HEK293 (cell line): ENCODE measurements at regions not wholly inside any gene's neighbourhood (a gene's known extent, or its start where the extent isn't known, plus 50 kb on each side); places are given as distances from the start of the nearest gene placed in this dataset.

Source experiments
- CTCF ChIA-PET: fragments of 350-600 bp; formaldehyde crosslinking; extraction: SDS; loops from one replicate; lab custom pipeline; 2021; ENCODE audit warnings: antibody characterized with exemption; lab: Yijun Ruan, JAX
- POLR2A ChIA-PET: fragments of 300-600 bp; formaldehyde crosslinking; extraction: SDS; loops from one replicate; lab custom pipeline; 2020; ENCODE audit warnings: antibody characterized with exemption, inconsistent platforms; lab: Yijun Ruan, JAX
- H3K27ac ChIP-seq: fragments of 200-500 bp; sonication (Bioruptor generic); 2 replicates; pipeline ENCODE4 v1.5.1; 2014; ENCODE audit warnings: low read depth, low read length, control low read depth, inconsistent platforms; ENCODE audit errors: extremely low read depth
- H3K36me3 ChIP-seq, 2 experiments: fragments of 200-500 bp in 1 of 2; sonication (Bioruptor generic) in 1 of 2; 1 replicate in 1 of 2; 2 replicates in 1 of 2; pipeline ENCODE4 v1.5.1; 2014 to 2017; ENCODE audit warnings: inconsistent platforms in 2 of 2, low read length in 2 of 2; ENCODE audit not compliant: control insufficient read depth in 2 of 2, insufficient read depth in 1 of 2
- H3K4me1 ChIP-seq: fragments of 200-500 bp; sonication (Bioruptor generic); 2 replicates; pipeline ENCODE4 v1.5.1; 2014; ENCODE audit warnings: mild to moderate bottlenecking, low read length, inconsistent platforms; ENCODE audit not compliant: control insufficient read depth, insufficient read depth
- H3K4me3 ChIP-seq: 2 replicates; pipeline ENCODE4 v1.5.1; 2011; ENCODE audit warnings: low read depth, mild to moderate bottlenecking, control low read depth, low read length, moderate library complexity
- H3K9me3 ChIP-seq: fragments of 200-500 bp; sonication (Bioruptor generic); 2 replicates; pipeline ENCODE4 v1.5.1; 2014; ENCODE audit warnings: low read depth, low read length, inconsistent platforms; ENCODE audit not compliant: control insufficient read depth, insufficient read depth
- BCL11B ChIP-seq: fragments of 450-650 bp; formaldehyde crosslinking; IDR thresholded peaks from 2 replicates; pipeline ENCODE4 v1.5.1; 2016; ENCODE audit warnings: low read depth, missing biosample characterization, missing genetic modification characterization
- GFI1B ChIP-seq: fragments of 450-650 bp; formaldehyde crosslinking; IDR thresholded peaks from 2 replicates; pipeline ENCODE4 v1.5.1; 2016; ENCODE audit warnings: missing biosample characterization, missing genetic modification characterization
- GLI4 ChIP-seq: fragments of 450-650 bp; formaldehyde crosslinking; IDR thresholded peaks from 2 replicates; pipeline ENCODE4 v1.5.1; 2016; ENCODE audit warnings: missing biosample characterization, missing genetic modification characterization
- IKZF3 ChIP-seq: fragments of 450-650 bp; IDR thresholded peaks from 2 replicates; pipeline ENCODE4 v1.5.0; 2018; ENCODE audit warnings: missing biosample characterization, mild to moderate bottlenecking, missing genetic modification characterization, moderate library complexity
- PBX3 ChIP-seq: sonication (generic); formaldehyde crosslinking; IDR thresholded peaks from 2 replicates; pipeline ENCODE4 v1.8.1; 2022; ENCODE audit warnings: mild to moderate bottlenecking, moderate library complexity, missing genetic modification reagents
- ZBTB48 ChIP-seq: fragments of 450-650 bp; formaldehyde crosslinking; IDR thresholded peaks from 2 replicates; pipeline ENCODE4 v1.5.1; 2016; ENCODE audit warnings: missing biosample characterization, missing genetic modification characterization
- ZFP37 ChIP-seq: fragments of 450-650 bp; formaldehyde crosslinking; IDR thresholded peaks from 2 replicates; pipeline ENCODE4 v1.5.1; 2016; ENCODE audit warnings: missing biosample characterization, missing genetic modification characterization
- ZNF175 ChIP-seq: fragments of 450-650 bp; formaldehyde crosslinking; IDR thresholded peaks from 2 replicates; pipeline ENCODE4 v1.5.1; 2016; ENCODE audit warnings: missing biosample characterization, missing genetic modification characterization
- ZNF23 ChIP-seq: fragments of 450-650 bp; formaldehyde crosslinking; IDR thresholded peaks from 2 replicates; pipeline ENCODE4 v1.5.1; 2016; ENCODE audit warnings: missing biosample characterization, missing genetic modification characterization, borderline replicate concordance
- ZNF280D ChIP-seq: fragments of 450-650 bp; formaldehyde crosslinking; IDR thresholded peaks from 2 replicates; pipeline ENCODE4 v1.5.1; 2016; ENCODE audit warnings: missing biosample characterization, missing genetic modification characterization
- ZNF394 ChIP-seq: fragments of 450-650 bp; formaldehyde crosslinking; IDR thresholded peaks from 2 replicates; pipeline ENCODE4 v1.5.1; 2016; ENCODE audit warnings: missing biosample characterization, missing genetic modification characterization, mild to moderate bottlenecking, moderate library complexity, borderline replicate concordance
- ZNF544 ChIP-seq: fragments of 450-650 bp; formaldehyde crosslinking; IDR thresholded peaks from 2 replicates; pipeline ENCODE4 v1.5.0; 2017; ENCODE audit warnings: missing biosample characterization, missing genetic modification characterization
- ZNF837 ChIP-seq: fragments of 450-650 bp; formaldehyde crosslinking; IDR thresholded peaks from 2 replicates; pipeline ENCODE4 v1.5.1; 2016; ENCODE audit warnings: missing biosample characterization, missing genetic modification characterization
- ZXDB ChIP-seq: fragments of 450-650 bp; formaldehyde crosslinking; IDR thresholded peaks from 2 replicates; pipeline ENCODE4 v1.5.1; 2016; ENCODE audit warnings: missing biosample characterization, missing genetic modification characterization
- TF ChIP-seq, protein P1 (sequence below): fragments of 450-650 bp; formaldehyde crosslinking; IDR thresholded peaks from 2 replicates; pipeline ENCODE4 v1.5.1; 2016; ENCODE audit warnings: missing biosample characterization, missing genetic modification characterization
- TF ChIP-seq, protein P2 (sequence below): fragments of 450-650 bp; IDR thresholded peaks from 2 replicates; pipeline ENCODE4 v1.5.1; 2018; ENCODE audit warnings: missing biosample characterization, missing genetic modification characterization
- TF ChIP-seq, protein P3 (sequence below): fragments of 450-650 bp; formaldehyde crosslinking; IDR thresholded peaks from 2 replicates; pipeline ENCODE4 v1.5.1; 2016; ENCODE audit warnings: missing biosample characterization, missing genetic modification characterization
- TF ChIP-seq, protein P4 (sequence below): fragments of 450-650 bp; formaldehyde crosslinking; IDR thresholded peaks from 2 replicates; pipeline ENCODE4 v1.5.1; 2017; ENCODE audit warnings: missing biosample characterization, missing genetic modification characterization
- TF ChIP-seq, protein P5 (sequence below): fragments of 450-650 bp; formaldehyde crosslinking; IDR thresholded peaks from 2 replicates; pipeline ENCODE4 v1.5.0; 2017; ENCODE audit warnings: missing biosample characterization, missing genetic modification characterization, borderline replicate concordance

GRCh38 chr11:122355968-122356367 lies 240.0 kb upstream of the BLID start:
- no peak overlapping the region for H3K27ac ChIP-seq
- no peaks in the 10 kb centered on the region for H3K36me3 ChIP-seq
- CTCF ChIA-PET, result interaction anchor here (0.6 kb wide), 1 partner anchor 591 kb away, joined by 3 read pairs; no protein-coding TSS in a partner anchor
- no peaks in the 10 kb centered on the region for H3K9me3 ChIP-seq
- POLR2A ChIA-PET, result no interaction called here
- H3K4me1 ChIP-seq, result no peaks in the 10 kb centered on the region
- no peak for TF ChIP-seq ZNF837 (tag by site-specific recombination)
- no peak overlapping the region for H3K4me3 ChIP-seq

- TF ChIP-seq GFI1B (tag by site-specific recombination) (no peak), ZNF23 (tag by site-specific recombination) (no peak), ZNF175 (tag by site-specific recombination) (no peak), ZNF544 (tag by site-specific recombination) (no peak), ZXDB (tag by site-specific recombination) (no peak), BCL11B (no peak), GLI4 (tag by site-specific recombination) (no peak), ZNF394 (tag by site-specific recombination) (no peak), IKZF3 (tag by site-specific recombination) (no peak), ZBTB48 (tag by site-specific recombination) (no peak), ZNF280D (tag by site-specific recombination) (no peak), ZFP37 (tag by site-specific recombination) (no peak), PBX3 (CRISPR knock-in tag) (no peak)
- TF ChIP-seq, protein P1, sequence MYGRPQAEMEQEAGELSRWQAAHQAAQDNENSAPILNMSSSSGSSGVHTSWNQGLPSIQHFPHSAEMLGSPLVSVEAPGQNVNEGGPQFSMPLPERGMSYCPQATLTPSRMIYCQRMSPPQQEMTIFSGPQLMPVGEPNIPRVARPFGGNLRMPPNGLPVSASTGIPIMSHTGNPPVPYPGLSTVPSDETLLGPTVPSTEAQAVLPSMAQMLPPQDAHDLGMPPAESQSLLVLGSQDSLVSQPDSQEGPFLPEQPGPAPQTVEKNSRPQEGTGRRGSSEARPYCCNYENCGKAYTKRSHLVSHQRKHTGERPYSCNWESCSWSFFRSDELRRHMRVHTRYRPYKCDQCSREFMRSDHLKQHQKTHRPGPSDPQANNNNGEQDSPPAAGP (tag by site-specific recombination), result no peak
- TF ChIP-seq, protein P2, sequence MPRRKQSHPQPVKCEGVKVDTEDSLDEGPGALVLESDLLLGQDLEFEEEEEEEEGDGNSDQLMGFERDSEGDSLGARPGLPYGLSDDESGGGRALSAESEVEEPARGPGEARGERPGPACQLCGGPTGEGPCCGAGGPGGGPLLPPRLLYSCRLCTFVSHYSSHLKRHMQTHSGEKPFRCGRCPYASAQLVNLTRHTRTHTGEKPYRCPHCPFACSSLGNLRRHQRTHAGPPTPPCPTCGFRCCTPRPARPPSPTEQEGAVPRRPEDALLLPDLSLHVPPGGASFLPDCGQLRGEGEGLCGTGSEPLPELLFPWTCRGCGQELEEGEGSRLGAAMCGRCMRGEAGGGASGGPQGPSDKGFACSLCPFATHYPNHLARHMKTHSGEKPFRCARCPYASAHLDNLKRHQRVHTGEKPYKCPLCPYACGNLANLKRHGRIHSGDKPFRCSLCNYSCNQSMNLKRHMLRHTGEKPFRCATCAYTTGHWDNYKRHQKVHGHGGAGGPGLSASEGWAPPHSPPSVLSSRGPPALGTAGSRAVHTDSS (tag by site-specific recombination), result no peak
- TF ChIP-seq, protein P3, sequence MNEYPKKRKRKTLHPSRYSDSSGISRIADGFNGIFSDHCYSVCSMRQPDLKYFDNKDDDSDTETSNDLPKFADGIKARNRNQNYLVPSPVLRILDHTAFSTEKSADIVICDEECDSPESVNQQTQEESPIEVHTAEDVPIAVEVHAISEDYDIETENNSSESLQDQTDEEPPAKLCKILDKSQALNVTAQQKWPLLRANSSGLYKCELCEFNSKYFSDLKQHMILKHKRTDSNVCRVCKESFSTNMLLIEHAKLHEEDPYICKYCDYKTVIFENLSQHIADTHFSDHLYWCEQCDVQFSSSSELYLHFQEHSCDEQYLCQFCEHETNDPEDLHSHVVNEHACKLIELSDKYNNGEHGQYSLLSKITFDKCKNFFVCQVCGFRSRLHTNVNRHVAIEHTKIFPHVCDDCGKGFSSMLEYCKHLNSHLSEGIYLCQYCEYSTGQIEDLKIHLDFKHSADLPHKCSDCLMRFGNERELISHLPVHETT (tag by site-specific recombination), result no peak
- TF ChIP-seq, protein P4, sequence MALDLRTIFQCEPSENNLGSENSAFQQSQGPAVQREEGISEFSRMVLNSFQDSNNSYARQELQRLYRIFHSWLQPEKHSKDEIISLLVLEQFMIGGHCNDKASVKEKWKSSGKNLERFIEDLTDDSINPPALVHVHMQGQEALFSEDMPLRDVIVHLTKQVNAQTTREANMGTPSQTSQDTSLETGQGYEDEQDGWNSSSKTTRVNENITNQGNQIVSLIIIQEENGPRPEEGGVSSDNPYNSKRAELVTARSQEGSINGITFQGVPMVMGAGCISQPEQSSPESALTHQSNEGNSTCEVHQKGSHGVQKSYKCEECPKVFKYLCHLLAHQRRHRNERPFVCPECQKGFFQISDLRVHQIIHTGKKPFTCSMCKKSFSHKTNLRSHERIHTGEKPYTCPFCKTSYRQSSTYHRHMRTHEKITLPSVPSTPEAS (tag by site-specific recombination), result no peak
- TF ChIP-seq, protein P5, sequence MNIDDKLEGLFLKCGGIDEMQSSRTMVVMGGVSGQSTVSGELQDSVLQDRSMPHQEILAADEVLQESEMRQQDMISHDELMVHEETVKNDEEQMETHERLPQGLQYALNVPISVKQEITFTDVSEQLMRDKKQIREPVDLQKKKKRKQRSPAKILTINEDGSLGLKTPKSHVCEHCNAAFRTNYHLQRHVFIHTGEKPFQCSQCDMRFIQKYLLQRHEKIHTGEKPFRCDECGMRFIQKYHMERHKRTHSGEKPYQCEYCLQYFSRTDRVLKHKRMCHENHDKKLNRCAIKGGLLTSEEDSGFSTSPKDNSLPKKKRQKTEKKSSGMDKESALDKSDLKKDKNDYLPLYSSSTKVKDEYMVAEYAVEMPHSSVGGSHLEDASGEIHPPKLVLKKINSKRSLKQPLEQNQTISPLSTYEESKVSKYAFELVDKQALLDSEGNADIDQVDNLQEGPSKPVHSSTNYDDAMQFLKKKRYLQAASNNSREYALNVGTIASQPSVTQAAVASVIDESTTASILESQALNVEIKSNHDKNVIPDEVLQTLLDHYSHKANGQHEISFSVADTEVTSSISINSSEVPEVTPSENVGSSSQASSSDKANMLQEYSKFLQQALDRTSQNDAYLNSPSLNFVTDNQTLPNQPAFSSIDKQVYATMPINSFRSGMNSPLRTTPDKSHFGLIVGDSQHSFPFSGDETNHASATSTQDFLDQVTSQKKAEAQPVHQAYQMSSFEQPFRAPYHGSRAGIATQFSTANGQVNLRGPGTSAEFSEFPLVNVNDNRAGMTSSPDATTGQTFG (tag by site-specific recombination), result no peak
- Histone ChIP-seq H3K4me3 (no peak overlapping the region), H3K4me1 (no peaks in the 10 kb centered on the region), H3K36me3 (no peaks in the 10 kb centered on the region), H3K27ac (no peak overlapping the region), H3K9me3 (no peaks in the 10 kb centered on the region)
- ChIA-PET POLR2A (no interaction called here), CTCF (interaction anchor here (0.7 kb wide), 1 partner anchor 89 kb away, joined by 3 read pairs; no protein-coding TSS in a partner anchor)
Measured at GRCh38 chr11:122354025-122354697, 238.1 kb upstream of the BLID start.
